GM12865 (cell line): ENCODE measurements at regions not wholly inside any gene's neighbourhood (a gene's known extent, or its start where the extent isn't known, plus 50 kb on each side); places are given as distances from the start of the nearest gene placed in this dataset.
"Not testable (repeated sequence)": the region's sequence is repeated elsewhere in the genome, so short reads cannot be mapped to it uniquely, and the experiment has no call there.

Experiments used
- DNase-seq: peaks from one replicate; pipeline ENCODE4 v3.0.0; 2010; ENCODE audit warnings: low read depth
- H3K4me3 ChIP-seq: 2 replicates; pipeline ENCODE4 v1.5.1; 2011; ENCODE audit warnings: mild to moderate bottlenecking, low read depth, low read length, control low read depth
- CTCF ChIP-seq: IDR thresholded peaks from 2 replicates; pipeline ENCODE4 v1.5.1; 2011; ENCODE audit warnings: low read length, control low read depth, low read depth, inconsistent platforms; ENCODE audit not compliant: insufficient read depth; ENCODE audit errors: missing control alignments

- DNase-seq: no peak
- no peak for TF ChIP-seq CTCF
- H3K4me3 ChIP-seq: no peak overlapping the region
Observed at GRCh38 chr7:26944501-26945358, 80.3 kb upstream of the SKAP2 start.

GRCh38 chr7:26937939-26938623 is 73.7 kb upstream of the SKAP2 start:
- no peak overlapping the region for H3K4me3 ChIP-seq
- DNase-seq: no peak
- no peak for TF ChIP-seq CTCF

GRCh38 chr7:26937306-26937705 is 72.9 kb upstream of the SKAP2 start:
- TF ChIP-seq CTCF: no peak
- H3K4me3 ChIP-seq: no peak overlapping the region
- no peak for DNase-seq

- not testable (repeated sequence) for H3K4me3 ChIP-seq
Observed at GRCh38 chr7:26932616-26933015, 68.2 kb upstream of the SKAP2 start.

GRCh38 chr7:26930845-26931244 is 66.5 kb upstream of the SKAP2 start:
- no peak overlapping the region for H3K4me3 ChIP-seq
- no peak for DNase-seq
- TF ChIP-seq CTCF: no peak

More at GRCh38 chr7:26932616-26933015, 68.2 kb upstream of the SKAP2 start:
- not testable (repeated sequence) for DNase-seq

- TF ChIP-seq CTCF: no peak
- no peak for DNase-seq
Observed at GRCh38 chr7:26930201-26930600, 65.8 kb upstream of the SKAP2 start.

GRCh38 chr7:26928703-26929347 is 64.4 kb upstream of the SKAP2 start:
- no peak for TF ChIP-seq CTCF
- no peak overlapping the region for H3K4me3 ChIP-seq
- DNase-seq: no peak

More at GRCh38 chr7:26930201-26930600, 65.8 kb upstream of the SKAP2 start:
- H3K4me3 ChIP-seq: no peak overlapping the region
